Keratinocyte (primary cell): ENCODE measurements at regions not wholly inside any gene's neighbourhood (a gene's known extent, or its start where the extent isn't known, plus 50 kb on each side); places are given as distances from the start of the nearest gene placed in this dataset.

ENCODE experiments used
- CTCF ChIP-seq, 3 experiments: IDR thresholded peaks in 1 of 3; conservative IDR thresholded peaks in 1 of 3; optimal IDR thresholded peaks in 1 of 3; 2 replicates in 2 of 3; 3 replicates in 1 of 3; pipeline versions ENCODE3 to v1.5.1; 2011; ENCODE audit warnings: low read length in 3 of 3, mild to moderate bottlenecking in 3 of 3, moderate library complexity in 2 of 3, control low read depth in 1 of 3, inconsistent platforms in 1 of 3; ENCODE audit not compliant: insufficient read depth in 2 of 3; ENCODE audit errors: extremely low read depth in 1 of 3
- EZH2 ChIP-seq: IDR thresholded peaks from one replicate; pipeline ENCODE4 v1.6.1; 2012; ENCODE audit warnings: inconsistent platforms, mild to moderate bottlenecking, low read length, moderate library complexity

- no peak for TF ChIP-seq EZH2
- TF ChIP-seq CTCF (optimal IDR thresholded peaks at IDR 0.05 in 1 of 3, IDR thresholded peaks at IDR 0.05 in 1 of 3, conservative IDR thresholded peaks at IDR 0.05 in 1 of 3; ENCODE audit: extremely low read depth in 1 of 3, insufficient read depth in 2 of 3, low read length in 3 of 3), result no peak
These were observed 186.7 kb downstream of the NXNL2 start for GRCh38 chr9:88721495-88722279.
